ENCODE measurements at regions not wholly inside any gene's neighbourhood (a gene's known extent, or its start where the extent isn't known, plus 50 kb on each side); places are given as distances from the start of the nearest gene placed in this dataset.
"Not testable (repeated sequence)": the region's sequence is repeated elsewhere in the genome, so short reads cannot be mapped to it uniquely, and the experiment has no call there.

GRCh38 chr2:357811-358210, 69.9 kb upstream of the ALKAL2 start (continued):
- TF ChIP-seq JUND (IDR thresholded peaks at IDR 0.05) (no peak), POLR2A (IDR thresholded peaks at IDR 0.05; ENCODE audit: borderline replicate concordance, extremely low read depth, insufficient read depth, insufficient read length) (no peak), ATF3 (IDR thresholded peaks at IDR 0.05) (no peak)

GRCh38 chr2:356304-356703, 68.4 kb upstream of the ALKAL2 start:
- H3K9me2 ChIP-seq (ENCODE audit: insufficient read depth); BruUV-seq (replicated peaks); intact Hi-C loops (cut with micrococcal nuclease); H3K9ac ChIP-seq (ENCODE audit: low read length); CTCF ChIA-PET; RAD21 ChIA-PET (ENCODE audit: low non-redundant PET in 1 of 2, low total read pairs in 2 of 2, uncharacterized antibody in 2 of 2, unreplicated experiment in 2 of 2); H3K4me3 ChIP-seq (replicated peaks in 1 of 2; ENCODE audit: low read depth in 1 of 2, low read length in 2 of 2); H3K4me1 ChIP-seq (ENCODE audit: control insufficient read depth in 1 of 2, insufficient read depth in 2 of 2, low read length in 2 of 2); H3K27ac ChIP-seq (ENCODE audit: low read depth, low read length); DNase-seq (ENCODE audit: low read depth, low spot score); H3K79me2 ChIP-seq (ENCODE audit: insufficient read depth, low read length); POLR2A ChIA-PET; H3K36me3 ChIP-seq (ENCODE audit: control insufficient read depth in 1 of 2, insufficient read depth in 2 of 2, low read length in 2 of 2); H3K4me2 ChIP-seq (ENCODE audit: low read length); ATAC-seq; H3K9me3 ChIP-seq (ENCODE audit: control insufficient read depth in 1 of 2, insufficient read depth in 1 of 2, low read depth in 1 of 2, low read length in 2 of 2); H2AFZ ChIP-seq (ENCODE audit: low read depth, low read length, poor library complexity, severe bottlenecking); H4K20me1 ChIP-seq (ENCODE audit: insufficient read depth): not testable (repeated sequence)
- H3K27me3 ChIP-seq (ENCODE audit: insufficient read depth, low read length), result peaks cover 23% of the 10 kb centered on the region

GRCh38 chr2:355773-356172, 67.9 kb upstream of the ALKAL2 start:
- BruUV-seq (replicated peaks), result no TSS peak
- intact Hi-C loops (cut with micrococcal nuclease), result no loop called here
- Histone ChIP-seq H3K4me3 (replicated peaks in 1 of 2; ENCODE audit: low read depth in 1 of 2, low read length in 2 of 2) (no peak overlapping the region), H2AFZ (ENCODE audit: low read depth, low read length, poor library complexity, severe bottlenecking) (no peak overlapping the region), H4K20me1 (ENCODE audit: insufficient read depth) (no peaks in the 10 kb centered on the region; the same call in 1 of the 2 replicates), H3K9me3 (ENCODE audit: control insufficient read depth in 1 of 2, insufficient read depth in 1 of 2, low read depth in 1 of 2, low read length in 2 of 2) (no peaks in the 10 kb centered on the region), H3K36me3 (ENCODE audit: control insufficient read depth in 1 of 2, insufficient read depth in 2 of 2, low read length in 2 of 2) (no peaks in the 10 kb centered on the region), H3K9ac (ENCODE audit: low read length) (no peak overlapping the region), H3K27me3 (ENCODE audit: insufficient read depth, low read length) (peaks cover 23% of the 10 kb centered on the region), H3K27ac (ENCODE audit: low read depth, low read length) (no peak overlapping the region), H3K4me1 (ENCODE audit: control insufficient read depth in 1 of 2, insufficient read depth in 2 of 2, low read length in 2 of 2) (no peaks in the 10 kb centered on the region), H3K4me2 (ENCODE audit: low read length) (no peak overlapping the region), H3K9me2 (ENCODE audit: insufficient read depth) (no peaks in the 10 kb centered on the region), H3K79me2 (ENCODE audit: insufficient read depth, low read length) (no peaks in the 10 kb centered on the region)
- TF ChIP-seq YY1 (IDR thresholded peaks at IDR 0.05; ENCODE audit: extremely low read depth, insufficient replicate concordance, low read depth, low read length) (no peak), FOSL1 (IDR thresholded peaks at IDR 0.05; ENCODE audit: low read depth) (no peak), JUND (IDR thresholded peaks at IDR 0.05) (no peak), SIN3A (IDR thresholded peaks at IDR 0.05; ENCODE audit: low read depth) (no peak), POLR2AphosphoS5 (IDR thresholded peaks at IDR 0.05; ENCODE audit: low read depth, low read length) (no peak), MAX (IDR thresholded peaks at IDR 0.05) (no peak), ZFX (IDR thresholded peaks at IDR 0.05) (no peak), CTCF (IDR thresholded peaks at IDR 0.05 in 2 of 3, conservative IDR thresholded peaks at IDR 0.05 in 1 of 3; ENCODE audit: borderline replicate concordance in 1 of 3, insufficient read depth in 1 of 3, low read depth in 2 of 3, low read length in 2 of 3) (no peak), ZNF274 (IDR thresholded peaks at IDR 0.05; ENCODE audit: low read depth, low read length) (no peak)
- RAD21 ChIA-PET (ENCODE audit: low non-redundant PET in 1 of 2, low total read pairs in 2 of 2, uncharacterized antibody in 2 of 2, unreplicated experiment in 2 of 2), result no interaction called here
- POLR2A ChIA-PET, result no interaction called here
- ATAC-seq (no peak), DNase-seq (ENCODE audit: low read depth, low spot score) (no peak)
- CTCF ChIA-PET, result no interaction called here

Data from HCT116 (cell line).